ENCODE measurements at regions not wholly inside any gene's neighbourhood (a gene's known extent, or its start where the extent isn't known, plus 50 kb on each side); places are given as distances from the start of the nearest gene placed in this dataset.

- no peak for TF ChIP-seq EZH2 (IDR thresholded peaks at IDR 0.05; ENCODE audit: borderline replicate concordance, low read length)
- no peak for TF ChIP-seq CTCF (conservative IDR thresholded peaks at IDR 0.05 in 1 of 2, IDR thresholded peaks at IDR 0.05 in 1 of 2; ENCODE audit: extremely low read depth in 1 of 2, insufficient read depth in 1 of 2, low read depth in 1 of 2, low read length in 2 of 2)
Measured at GRCh38 chr10:37623506-37623905, 233.9 kb downstream of the ZNF248 start.
